GM21367 (cell line): ENCODE measurements at regions not wholly inside any gene's neighbourhood (a gene's known extent, or its start where the extent isn't known, plus 50 kb on each side); places are given as distances from the start of the nearest gene placed in this dataset.

Experiments
- ATAC-seq: cut with Tn5 transposase; IDR thresholded peaks from one replicate; pipeline ENCODE4 v1.9.1; 2021; ENCODE audit not compliant: unreplicated experiment

DNA sequence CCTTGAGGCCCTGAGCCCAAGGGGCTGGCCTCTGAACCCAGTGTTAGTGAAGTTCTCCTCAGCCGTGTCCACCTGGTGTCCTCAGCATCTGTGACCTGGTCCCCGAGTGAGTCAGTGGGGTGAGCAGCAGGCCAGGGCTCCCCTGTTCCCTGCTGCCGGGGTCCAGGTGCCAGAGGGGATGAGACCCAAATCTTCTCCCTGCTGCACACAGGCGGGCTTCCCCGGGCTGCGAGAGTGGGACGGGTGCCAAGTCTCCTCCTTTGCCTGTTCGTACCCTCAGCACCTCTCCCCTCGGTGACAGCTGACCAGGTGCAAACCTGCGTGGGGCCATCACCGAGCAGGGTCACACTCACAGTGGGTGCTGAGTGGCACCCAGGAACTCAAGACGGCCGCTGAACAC lies 514.5 kb downstream of the TBC1D22A start:
- no peak for ATAC-seq

DNA sequence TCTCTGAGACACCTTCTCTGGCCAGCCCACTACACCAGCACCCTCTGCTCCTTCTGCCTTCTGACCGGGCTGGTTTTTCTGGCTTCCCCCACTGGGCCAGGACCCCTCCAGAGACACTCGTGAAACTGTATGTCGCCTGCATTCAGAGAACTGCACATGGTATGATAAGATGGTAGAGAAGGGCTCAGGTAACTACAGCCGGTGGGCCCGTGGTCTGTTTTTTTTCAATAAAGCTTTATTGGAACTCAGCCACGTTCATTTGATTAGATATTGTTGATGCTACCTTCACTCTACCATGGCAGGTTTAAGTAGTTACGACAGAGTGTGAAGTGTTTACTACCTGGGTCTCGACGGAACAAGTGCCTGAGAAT lies 514.0 kb downstream of the TBC1D22A start:
- no peak for ATAC-seq

DNA sequence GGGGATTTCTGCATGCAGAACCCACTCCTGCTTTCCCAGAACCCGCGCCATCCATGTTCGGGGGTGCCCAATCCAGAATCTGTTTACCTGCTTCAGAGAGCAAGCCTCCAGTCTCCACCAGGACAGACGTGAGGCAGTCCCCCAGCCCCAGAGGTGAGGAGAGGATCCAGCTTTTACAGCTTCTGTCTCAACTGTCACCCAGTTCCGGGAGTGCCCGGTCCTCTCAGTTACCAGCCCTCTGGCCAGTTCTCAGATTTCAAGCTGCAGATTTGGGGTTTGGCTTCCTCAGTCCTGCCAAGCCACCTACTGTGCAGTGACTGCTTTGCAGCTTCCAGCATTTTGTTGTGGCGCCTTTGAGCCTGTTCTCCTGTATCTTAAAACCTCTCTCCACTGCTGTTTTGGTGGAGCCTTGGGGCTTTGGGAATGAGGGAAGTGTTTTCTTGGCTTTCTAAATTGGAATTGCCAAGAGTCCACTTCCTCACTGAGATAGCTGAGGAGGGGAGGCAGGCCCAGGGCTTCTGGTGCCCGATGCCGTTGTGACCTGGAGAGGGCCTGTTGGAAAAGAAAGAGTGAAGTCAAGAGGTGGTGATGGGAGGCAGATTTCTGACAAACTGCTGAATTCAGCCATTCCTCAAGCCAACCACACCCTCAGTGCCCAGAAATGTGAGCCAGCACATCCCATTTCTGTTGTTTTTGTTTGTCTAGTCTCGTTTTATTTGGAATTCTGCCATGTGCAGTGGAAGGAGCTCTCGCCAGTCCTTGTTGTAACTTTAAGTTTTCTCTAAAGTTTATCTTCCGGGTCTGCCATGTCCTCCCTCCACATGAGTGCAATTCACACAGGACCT lies 513.4 kb downstream of the TBC1D22A start:
- no peak for ATAC-seq

DNA sequence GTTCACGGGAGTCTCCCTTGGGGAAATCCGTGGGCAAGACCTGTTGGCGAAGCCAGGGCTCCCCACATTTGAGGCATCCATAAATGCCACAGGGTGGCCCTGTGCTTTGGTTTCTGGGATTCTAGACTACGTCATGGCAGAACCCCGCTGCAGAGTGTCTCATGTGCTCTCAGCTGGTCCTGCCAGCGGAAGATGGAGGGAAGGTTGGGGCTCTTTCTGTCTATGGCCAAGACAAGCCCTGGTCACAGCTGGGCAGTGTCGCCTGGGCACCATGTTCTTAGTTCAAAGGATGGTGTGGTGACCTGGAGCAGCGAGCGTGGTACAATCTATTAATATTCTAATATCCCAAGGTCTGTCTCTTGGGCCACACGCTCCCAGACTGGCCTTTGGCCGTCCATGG lies 511.7 kb downstream of the TBC1D22A start:
- ATAC-seq: no peak

DNA sequence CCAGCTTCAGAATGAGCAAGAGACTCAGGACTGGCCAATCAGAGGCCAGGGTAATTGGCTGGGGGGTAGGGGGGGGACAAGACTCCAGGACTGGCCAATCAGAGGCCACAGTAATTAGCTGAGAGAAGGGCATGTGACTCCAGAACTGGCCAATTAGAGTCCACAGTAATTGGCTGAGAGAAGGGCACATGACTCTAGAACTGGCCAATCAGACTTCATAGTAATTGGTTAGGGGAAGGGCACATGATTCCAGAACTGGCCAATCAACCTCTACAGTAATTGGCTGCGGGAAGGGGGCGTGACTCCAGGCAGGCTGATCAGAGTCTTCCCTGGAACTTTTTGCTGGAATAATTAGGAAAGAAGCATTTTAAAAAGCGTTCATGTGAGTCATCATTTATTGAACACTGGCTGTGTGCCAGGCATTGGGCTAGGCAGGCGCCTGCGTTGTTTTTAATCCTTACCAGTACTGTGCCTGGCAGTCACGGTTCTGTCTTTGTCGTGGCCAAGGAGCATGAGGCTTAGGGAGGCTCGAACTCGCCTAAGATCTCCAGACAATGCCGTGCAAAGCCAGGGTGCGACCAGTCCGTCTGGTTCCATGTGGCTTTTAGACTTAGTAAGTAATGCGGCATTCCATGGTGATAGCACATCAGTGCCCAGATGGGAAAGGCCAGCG lies 508.1 kb downstream of the TBC1D22A start:
- ATAC-seq: no peak

DNA sequence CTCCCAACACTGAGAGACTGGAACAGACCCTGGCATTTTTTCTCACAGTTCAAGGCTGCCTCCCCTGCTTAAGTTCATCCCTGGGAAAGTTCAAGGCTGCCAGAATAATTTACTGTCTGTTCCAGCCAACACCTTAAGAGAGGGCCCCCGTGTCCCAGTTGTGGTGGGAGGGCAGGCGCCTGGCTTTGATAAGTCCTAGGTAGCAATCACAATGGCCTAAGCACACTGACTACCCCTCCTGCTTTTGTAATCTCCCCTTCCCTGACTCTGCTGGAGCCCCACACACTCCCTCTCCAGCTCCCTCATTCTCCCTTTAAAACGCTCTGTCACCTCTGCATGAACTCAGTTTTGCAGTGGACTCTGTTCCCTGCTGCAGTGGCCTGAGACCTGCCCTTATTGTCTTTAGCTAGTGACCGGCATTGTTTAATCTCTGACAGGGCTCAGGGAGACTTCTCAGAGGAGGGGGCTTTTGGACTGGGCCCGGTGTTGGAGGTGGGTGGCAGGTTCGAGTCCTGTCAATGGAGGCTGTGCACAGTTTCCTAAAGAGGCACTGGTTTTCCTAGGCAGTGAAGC lies 507.2 kb downstream of the TBC1D22A start:
- ATAC-seq: no peak

DNA sequence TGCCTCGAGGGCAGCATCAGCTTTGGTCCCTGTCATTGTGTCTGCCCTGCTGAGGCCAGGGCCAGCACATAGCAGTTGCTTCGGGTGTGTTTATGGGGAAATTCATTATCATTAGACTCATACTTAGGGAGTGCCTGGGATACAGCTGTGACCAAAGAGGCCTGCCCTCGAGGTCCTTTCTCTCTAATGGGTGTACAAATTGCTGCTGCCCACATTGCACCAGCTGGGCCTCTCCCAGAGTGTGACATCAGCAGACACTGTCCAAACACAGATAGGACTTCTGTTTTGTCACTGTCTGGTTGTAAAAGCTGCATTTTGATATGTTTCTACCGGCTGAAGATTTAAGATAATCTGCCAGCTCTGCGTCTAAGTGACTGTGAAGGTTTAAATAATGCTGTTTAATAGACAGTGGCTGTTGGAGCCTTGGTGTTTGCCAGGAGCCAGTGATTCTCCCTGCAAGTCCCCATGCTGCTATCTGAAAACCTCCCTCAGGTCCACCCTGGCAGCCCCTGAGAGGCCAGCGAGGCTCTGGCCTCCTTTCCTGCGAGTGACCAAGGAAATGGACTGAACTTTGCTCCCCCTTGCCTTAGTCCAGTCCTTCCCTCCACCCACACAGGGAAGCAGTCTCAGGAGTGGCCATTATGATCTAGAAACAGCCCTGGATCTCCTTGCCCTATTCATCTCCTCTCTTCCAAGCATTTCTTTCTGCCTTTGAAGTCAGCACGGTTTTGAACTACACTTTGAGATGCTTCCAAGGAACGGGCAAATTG lies 505.2 kb downstream of the TBC1D22A start:
- ATAC-seq: no peak

DNA sequence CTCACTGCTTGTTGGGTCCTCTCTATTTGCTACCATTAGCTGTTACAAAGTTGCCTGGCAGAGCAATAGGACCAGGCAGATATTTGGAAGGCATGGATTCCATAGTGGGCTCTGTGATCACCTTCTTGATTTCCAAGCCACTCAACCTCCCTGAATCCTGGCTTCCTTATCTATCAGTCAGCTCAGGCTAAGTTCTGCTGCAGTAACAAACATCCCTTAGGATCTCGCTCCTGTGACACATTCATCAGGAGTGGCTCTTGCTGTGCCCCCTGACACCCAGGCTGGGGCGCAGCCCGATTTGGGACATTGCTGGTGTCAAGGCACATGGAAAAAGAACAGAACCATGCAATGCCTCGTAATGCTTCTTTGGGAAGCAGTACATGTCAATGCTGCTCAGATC lies 503.9 kb downstream of the TBC1D22A start:
- ATAC-seq: no peak

DNA sequence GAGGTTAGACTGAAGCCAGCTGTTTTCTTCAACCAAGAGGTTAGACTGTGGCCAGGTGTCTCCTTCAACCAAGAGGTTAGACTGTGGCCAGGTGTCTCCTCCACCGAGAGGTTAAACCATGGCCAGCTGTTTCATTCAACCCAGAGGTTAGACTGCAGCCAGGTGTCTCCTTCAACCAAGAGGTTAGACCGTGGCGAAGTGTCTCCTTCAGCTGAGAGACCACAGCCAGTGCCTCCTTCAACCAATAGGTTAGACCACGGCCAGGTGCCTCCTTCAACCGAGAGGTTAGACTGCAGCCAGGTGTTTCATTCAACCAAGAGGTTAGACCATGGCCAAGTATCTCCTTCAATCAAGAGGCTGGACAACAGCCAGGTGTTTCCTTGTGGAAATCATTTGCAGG lies 498.1 kb downstream of the TBC1D22A start:
- ATAC-seq: no peak

DNA sequence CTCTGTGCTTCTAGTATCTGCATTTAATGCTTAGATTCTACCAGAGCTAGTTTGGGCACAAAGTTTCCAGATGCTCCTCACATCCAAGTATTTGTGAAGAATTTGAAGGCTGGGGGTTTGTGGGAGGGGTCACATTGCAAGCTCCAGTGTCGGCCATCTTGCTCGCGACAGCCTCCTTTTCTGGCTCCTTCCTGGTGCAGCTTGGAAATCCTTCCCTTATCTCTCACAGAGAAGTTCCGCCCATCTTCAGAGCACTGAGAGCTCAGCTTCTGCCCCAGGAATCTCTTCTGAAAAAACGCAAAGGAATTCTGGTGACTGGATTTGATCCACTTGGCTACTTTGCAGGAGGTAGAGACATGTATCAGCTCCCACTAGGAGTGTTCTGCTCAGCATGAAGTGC lies 497.5 kb downstream of the TBC1D22A start:
- ATAC-seq: no peak

DNA sequence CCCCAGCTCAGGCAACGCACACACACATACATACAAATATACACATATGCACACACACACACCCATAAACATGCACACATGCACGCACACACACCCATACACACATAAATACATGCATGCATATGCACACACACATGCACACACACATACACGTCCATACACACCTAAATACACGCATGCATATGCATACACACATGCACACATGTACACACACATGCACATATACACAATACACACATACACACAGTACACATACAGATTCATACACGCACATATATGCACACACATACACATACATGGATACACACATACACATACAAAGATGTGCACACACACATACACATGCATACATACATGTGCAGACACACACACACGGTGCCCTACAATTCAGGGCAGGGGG lies 496.6 kb downstream of the TBC1D22A start:
- ATAC-seq: no peak

DNA sequence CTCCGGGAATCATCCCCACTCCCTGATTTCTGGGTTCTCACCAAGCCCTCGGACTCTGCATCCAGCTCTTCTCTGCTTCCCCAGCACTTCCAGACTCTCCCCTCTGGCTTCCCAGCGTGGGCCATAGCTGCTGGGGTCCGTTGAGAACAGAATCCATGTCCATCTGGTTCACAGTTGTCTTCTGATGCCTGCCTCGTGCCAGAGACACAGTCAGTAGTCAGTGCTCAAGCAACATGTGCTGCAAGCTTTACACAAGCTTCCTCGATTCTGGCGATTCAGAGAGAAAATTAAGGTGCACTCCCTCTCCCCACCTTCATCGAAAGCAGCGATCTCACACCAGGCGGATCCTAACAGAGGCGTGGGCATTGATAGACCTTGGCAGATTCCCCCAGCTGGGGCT lies 495.5 kb downstream of the TBC1D22A start:
- no peak for ATAC-seq

DNA sequence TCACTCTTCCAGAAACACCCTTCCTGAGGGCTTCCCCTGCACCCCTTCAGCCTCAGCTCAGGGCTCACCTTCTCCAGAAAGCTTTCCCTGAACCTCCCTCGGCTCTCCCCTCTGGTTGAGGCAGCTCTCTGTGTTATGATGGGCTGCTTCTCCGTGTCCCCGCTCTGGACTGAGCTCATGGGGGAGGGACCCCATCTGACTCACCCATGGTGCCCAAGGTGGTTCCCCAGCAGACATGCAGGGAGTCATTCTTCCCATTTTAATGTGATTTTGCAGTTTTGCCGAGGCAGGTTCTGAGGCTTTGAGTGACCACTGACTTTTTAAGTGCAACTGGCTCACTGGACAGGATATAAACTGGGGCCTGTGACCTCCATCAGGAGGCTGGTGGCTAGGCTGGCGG lies 495.1 kb downstream of the TBC1D22A start:
- ATAC-seq: no peak

DNA sequence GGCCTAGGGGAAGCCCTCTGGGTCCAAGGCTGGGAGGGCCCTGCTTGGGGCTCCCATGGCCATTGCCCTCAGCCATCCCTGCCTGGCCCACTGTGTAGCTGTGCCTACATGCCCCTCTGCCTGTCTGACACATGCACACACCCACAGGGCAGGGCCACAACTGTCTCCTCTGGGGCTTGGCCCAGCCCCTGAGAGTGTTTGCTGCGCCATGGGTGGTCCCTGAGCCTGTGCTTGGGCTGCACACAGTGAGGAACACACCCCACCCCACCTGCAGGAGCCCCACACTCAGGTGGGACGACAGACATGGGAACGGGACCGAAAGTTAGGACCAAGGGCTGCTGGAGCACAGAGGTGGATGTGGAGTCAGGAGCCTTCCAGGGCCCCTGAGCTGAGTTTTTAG lies 489.5 kb downstream of the TBC1D22A start:
- no peak for ATAC-seq

DNA sequence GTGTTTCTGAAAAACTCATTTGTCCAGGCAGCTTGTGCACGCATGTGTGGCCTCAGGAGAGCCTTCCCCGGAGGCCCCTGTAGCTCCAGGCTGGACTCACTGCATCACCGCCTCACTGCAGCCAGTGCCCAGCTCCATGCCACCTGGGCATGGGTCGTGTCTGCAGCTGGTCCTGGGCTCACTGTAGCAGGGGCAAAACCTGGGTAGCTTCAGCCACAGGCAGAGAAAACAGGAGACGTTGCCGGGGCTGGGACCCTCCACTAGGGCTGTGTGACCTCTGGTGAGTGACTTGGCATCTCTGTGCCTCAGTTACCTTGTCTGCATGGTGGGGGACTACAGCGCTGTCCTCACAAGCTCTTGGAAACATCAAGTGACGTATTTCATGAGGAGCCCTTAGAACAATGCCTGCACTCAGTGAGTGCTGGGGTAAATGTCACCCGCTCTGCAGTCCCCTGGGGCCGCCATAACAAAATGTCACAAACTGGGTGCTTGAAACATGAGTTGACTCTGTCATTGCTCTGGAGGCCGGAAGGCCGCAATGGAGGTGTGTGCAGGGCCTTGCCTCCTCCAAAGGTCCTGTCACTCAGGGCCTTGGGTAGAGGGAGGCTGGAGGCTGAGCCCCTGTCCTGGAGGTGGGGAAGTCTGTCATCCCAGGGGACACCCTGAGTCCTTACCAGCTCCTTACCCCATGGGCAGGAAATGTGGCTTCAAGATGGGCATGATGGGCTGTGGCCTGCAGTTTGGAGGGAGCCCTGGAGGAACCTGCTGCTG lies 488.7 kb downstream of the TBC1D22A start:
- no peak for ATAC-seq

DNA sequence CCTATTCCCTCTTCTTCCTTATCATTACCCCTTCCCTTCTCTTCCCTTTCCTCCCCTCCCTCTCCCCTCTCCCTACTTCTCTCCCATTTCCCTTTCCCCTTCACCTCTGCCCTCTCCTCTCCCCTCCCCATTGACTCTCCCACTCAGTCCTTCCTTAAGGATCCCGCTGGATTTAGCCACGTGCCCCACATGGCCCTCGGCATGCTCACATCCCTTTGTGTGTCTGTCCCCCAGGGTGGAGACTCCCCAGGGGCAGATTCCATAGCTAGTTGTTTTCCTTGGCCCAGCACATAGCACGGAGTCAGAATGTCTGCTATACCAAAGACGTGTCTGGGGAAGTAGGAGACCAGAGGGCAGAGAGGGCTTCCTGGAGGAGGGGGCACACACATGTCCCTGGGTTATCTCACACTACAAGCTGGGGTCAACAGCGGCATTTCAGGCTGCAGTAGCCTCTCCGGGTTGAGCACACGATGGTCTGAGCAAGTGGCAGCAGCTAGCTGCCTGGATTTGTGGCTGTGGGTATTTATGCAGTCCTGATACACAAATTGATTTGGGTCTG lies 487.0 kb downstream of the TBC1D22A start:
- no peak for ATAC-seq

DNA sequence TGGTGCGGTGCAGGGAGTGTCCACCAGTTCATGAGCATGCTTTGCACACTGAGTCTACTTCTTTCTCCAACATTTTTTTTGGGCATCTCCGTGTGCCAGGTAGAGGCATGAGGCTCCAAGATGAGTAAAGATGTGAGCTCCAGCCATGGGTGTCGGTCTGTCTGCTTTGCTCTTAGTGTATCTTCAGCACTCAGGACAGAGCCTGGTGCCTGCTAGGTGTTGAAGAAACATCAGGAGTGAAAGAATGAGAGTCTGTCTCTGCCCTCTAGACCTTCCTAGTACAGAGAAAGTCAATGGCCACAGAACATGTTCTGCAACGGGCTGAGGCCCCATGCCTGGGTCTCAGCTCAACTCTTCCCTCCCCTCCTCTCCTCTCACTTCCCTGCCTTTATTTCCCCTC lies 486.5 kb downstream of the TBC1D22A start:
- no peak for ATAC-seq

DNA sequence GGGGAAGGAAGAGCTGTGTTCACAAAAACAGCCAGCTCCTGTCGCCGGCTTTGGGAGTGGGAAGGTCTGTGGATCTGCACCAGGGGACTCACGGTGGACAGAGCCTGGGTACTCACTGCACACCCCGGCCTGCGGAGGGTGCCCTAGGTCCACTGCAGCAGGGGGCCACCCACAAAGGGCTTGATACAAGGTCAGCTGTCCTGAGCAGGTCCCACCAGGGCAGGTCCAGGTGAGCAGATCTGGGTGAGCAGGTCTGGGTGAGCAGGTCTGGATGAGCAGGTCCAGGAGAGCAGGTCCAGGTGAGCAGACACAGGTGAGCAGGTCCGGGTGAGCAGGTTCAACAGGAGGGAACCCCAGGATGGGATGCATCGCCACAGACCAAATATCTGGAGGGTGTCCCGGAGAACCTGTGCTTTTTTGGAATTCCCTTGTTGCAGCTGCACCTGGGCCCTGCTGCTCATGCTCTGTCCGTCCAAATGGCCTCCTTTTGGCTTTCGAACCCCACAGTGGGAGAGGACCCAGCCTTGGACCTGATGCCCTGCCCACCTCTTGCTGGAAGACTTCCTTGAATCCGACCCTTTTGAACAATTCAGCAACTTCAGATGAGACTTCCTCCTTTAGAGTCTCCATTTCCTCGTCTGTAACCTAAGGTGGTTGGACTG lies 485.3 kb downstream of the TBC1D22A start:
- no peak for ATAC-seq

DNA sequence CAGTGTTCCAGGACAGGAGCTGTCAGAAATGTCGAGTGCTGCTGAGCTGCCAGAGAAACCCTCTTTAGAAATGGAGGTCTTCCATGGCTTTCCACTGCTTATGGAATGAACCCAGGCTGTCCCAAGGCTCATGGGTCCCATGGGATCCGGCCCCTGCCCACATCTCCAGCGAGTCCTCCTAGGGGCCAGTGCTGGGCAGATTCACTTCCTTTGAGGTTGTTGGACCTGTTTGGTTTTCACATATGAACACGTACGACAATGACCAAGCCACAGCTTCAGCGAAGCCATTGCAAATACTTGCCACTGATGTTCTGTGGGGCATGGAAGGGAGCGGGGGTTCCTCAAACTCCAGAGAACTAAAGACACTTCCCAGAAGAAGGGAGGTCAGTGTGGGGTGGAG lies 483.3 kb downstream of the TBC1D22A start:
- ATAC-seq: no peak

DNA sequence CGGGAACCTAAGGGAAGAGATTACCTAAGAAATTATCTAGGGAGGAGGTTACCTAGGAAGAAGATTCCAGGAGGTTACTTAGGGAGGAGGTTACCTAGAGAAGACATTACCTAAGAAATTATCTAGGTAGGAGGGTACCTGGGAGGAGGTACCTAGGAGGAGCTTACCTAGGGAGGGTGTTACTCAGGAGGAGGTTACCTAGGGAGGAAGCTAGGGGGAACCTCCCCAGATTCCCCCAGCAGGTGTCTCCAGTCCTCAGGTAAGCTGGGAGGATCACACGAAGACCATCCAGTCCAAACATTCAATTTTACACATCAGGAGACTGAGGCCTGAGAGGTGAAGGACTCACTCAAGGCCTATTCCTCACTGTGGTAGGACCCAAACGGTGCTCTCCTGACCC lies 482.8 kb downstream of the TBC1D22A start:
- no peak for ATAC-seq
